Glutamatergic neuron (in vitro differentiated cells): ENCODE measurements at regions not wholly inside any gene's neighbourhood (a gene's known extent, or its start where the extent isn't known, plus 50 kb on each side); places are given as distances from the start of the nearest gene placed in this dataset.
A peak's percentile ranks its signal among the peaks of the same experiment; 100 is the strongest.

Experiments
- DNase-seq: peaks from one replicate; pipeline ENCODE4 v3.0.0; 2022
- H3K27ac Mint-ChIP-seq: one replicate; pipeline ENCODE4 v1.8.0; 2020; ENCODE audit warnings: mild to moderate bottlenecking, mixed read lengths, inconsistent platforms; ENCODE audit not compliant: unreplicated experiment
- H3K27me3 Mint-ChIP-seq: one replicate; pipeline ENCODE4 v1.8.0; 2020; ENCODE audit warnings: mild to moderate bottlenecking, moderate library complexity, mixed read lengths, inconsistent platforms; ENCODE audit not compliant: unreplicated experiment
- H3K36me3 Mint-ChIP-seq: one replicate; pipeline ENCODE4 v1.8.0; 2020; ENCODE audit warnings: mild to moderate bottlenecking, mixed read lengths, inconsistent platforms; ENCODE audit not compliant: unreplicated experiment
- H3K4me1 Mint-ChIP-seq: one replicate; pipeline ENCODE4 v1.8.0; 2020; ENCODE audit warnings: mild to moderate bottlenecking, low read depth, mixed read lengths, inconsistent platforms; ENCODE audit not compliant: unreplicated experiment
- H3K4me3 Mint-ChIP-seq: one replicate; pipeline ENCODE4 v1.8.0; 2020; ENCODE audit warnings: mild to moderate bottlenecking, mixed read lengths, inconsistent platforms; ENCODE audit not compliant: unreplicated experiment
- H3K9me3 Mint-ChIP-seq: one replicate; pipeline ENCODE4 v1.8.0; 2020; ENCODE audit warnings: mild to moderate bottlenecking, moderate library complexity, mixed read lengths, inconsistent platforms; ENCODE audit not compliant: unreplicated experiment
- TF ChIP-seq, protein P1 (sequence below): fragments of 200-600 bp; sonication (generic); IDR thresholded peaks from one replicate; pipeline ENCODE4 v1.5.0; 2021; ENCODE audit not compliant: partially characterized antibody, unreplicated experiment

DNA sequence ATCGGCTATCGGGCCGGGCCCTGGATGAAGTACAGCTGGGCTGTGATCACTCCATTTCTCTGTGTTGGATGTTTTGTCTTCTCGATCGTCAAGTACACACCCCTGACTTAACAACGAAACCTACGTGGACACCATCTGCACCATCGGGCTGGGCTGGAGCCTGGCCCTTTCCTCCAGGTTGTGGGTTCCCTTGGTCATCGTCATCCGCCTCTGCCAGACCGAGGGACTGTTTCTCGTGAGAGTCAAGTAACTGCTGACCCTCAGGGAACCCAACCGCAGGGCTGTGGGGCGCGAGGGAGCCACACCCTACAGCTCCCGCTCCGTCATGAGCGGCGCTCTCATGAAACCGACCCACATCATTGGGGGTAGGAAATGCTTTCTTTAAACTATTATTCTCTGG is 842.4 kb upstream of the TMPRSS15 start:
- TF ChIP-seq, protein P1, sequence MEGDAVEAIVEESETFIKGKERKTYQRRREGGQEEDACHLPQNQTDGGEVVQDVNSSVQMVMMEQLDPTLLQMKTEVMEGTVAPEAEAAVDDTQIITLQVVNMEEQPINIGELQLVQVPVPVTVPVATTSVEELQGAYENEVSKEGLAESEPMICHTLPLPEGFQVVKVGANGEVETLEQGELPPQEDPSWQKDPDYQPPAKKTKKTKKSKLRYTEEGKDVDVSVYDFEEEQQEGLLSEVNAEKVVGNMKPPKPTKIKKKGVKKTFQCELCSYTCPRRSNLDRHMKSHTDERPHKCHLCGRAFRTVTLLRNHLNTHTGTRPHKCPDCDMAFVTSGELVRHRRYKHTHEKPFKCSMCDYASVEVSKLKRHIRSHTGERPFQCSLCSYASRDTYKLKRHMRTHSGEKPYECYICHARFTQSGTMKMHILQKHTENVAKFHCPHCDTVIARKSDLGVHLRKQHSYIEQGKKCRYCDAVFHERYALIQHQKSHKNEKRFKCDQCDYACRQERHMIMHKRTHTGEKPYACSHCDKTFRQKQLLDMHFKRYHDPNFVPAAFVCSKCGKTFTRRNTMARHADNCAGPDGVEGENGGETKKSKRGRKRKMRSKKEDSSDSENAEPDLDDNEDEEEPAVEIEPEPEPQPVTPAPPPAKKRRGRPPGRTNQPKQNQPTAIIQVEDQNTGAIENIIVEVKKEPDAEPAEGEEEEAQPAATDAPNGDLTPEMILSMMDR, result no peak
- Mint-ChIP-seq H3K36me3 (no peaks in the 10 kb centered on the region), H3K9me3 (peaks cover 1% of the 10 kb centered on the region), H3K27ac (no peak overlapping the region), H3K27me3 (no peaks in the 10 kb centered on the region), H3K4me1 (no peaks in the 10 kb centered on the region), H3K4me3 (no peak overlapping the region)
- DNase-seq, result no peak

DNA sequence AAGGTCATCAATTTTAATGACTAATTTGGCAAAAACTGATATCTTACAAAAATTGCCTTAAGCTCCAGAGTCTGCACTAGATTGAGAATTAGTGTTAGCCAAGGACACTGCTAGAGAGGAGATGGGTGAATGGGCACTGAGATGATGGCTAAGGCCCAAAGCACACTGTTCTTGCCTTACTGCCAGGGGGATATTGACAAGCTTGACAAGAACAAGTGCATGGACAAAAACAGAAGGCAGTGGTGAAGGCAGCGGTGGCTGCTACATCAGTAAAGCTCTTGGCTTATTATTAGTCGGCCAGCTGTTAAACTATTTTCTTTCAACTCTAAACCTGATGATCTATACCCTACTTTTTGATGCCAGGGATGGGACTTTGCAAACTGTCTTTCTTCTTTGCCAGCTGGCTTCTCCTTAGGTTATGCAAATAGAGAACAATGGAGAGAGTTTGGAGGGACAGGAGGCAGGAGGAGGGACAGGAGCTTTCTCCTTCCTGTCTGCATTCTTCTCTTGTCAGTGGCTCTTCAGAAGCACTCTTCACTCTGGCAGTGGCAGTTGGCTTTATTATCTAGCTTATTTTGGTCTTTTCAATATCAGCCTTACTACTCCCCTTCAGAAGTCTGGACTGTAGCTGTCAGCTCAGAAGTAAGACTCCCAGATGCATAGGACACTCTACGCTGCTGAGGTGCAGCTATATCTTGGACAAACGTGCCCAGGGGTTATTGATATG is 853.5 kb upstream of the TMPRSS15 start:
- TF ChIP-seq, protein P1, result no peak
- peaks cover 2% of the 10 kb centered on the region for H3K4me1 Mint-ChIP-seq
- H3K4me3 Mint-ChIP-seq, result no peak overlapping the region
- H3K36me3 Mint-ChIP-seq, result no peaks in the 10 kb centered on the region
- H3K27ac Mint-ChIP-seq, result no peak overlapping the region
- DNase-seq, result no peak
- H3K9me3 Mint-ChIP-seq, result no peaks in the 10 kb centered on the region
- no peaks in the 10 kb centered on the region for H3K27me3 Mint-ChIP-seq

DNA sequence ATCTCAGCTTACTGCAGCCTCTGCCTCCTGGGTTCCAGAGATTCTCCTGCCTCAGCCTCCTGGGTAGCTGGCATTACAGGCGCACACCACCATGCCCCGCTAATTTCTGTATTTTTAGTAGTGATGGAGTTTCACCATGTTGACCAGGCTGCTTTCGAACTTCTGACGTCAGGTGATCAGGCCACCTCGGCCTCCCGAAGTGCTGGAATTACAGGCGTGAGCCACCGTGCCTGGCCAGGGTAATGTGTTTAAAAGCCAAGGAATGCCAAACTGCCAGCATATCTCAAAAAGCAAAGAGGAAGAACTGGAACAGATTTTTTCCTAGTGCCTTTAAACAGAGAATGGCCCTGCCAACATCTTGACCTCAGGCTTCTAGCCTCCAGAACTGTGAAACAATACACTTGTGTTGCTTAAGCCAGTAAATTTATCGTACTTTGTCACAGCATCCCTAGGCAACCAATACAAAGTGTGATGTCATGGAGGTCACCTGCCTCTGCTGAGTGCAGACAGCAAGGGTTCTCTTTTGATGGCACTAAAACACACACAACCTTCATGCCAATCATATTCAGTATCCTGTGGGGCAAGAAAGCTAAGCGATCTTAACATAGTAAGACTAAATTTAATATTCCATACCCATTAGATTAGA is 858.3 kb upstream of the TMPRSS15 start:
- TF ChIP-seq, protein P1, result no peak
- no peaks in the 10 kb centered on the region for H3K9me3 Mint-ChIP-seq
- H3K27ac Mint-ChIP-seq, result peak overlapping the region; percentile 22
- H3K36me3 Mint-ChIP-seq, result no peaks in the 10 kb centered on the region
- no peaks in the 10 kb centered on the region for H3K27me3 Mint-ChIP-seq
- no peak overlapping the region for H3K4me3 Mint-ChIP-seq
- no peak for DNase-seq
- H3K4me1 Mint-ChIP-seq, result peaks cover under 1% of the 10 kb centered on the region

DNA sequence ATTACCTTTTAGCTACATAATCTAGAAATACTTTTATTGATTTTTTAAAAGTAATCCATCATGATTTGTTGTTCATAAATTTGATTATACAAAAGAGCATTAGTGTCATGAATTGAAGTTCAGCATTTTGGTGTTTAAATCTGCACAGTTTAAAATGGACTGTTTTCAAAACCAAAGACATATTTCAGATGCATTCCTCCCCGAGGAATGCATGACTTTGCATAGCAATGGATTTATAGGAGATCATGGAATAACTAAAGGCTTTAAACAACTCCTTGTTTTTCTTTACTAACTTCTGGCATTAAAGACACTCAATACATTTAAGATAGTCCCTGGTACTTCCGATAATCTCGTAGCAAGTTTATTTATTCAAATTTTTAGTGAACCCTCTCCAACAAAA is 863.1 kb upstream of the TMPRSS15 start:
- no peaks in the 10 kb centered on the region for H3K36me3 Mint-ChIP-seq
- no peaks in the 10 kb centered on the region for H3K27me3 Mint-ChIP-seq

DNA sequence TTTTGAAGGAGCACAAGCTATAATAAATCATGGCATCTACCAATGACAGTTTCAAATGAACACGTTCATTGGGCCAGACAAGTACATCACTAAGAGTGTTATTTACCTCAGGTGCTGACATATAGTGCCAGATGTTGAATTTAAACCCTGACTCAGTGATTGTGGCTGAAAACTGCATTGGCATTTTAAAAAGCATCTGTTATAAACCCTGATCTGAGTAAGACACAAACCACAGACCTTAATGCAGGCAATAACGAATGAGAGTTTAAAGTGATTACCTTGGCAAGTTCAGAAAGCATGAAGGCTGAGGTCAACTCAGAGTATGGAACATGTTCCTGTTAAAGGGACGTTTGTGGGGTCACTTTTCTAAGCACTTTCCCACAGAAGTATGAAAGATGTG is 865.1 kb upstream of the TMPRSS15 start:
- no peaks in the 10 kb centered on the region for H3K27me3 Mint-ChIP-seq

More for the DNA sequence above, 863.1 kb upstream of the TMPRSS15 start:
- H3K27ac Mint-ChIP-seq, result no peak overlapping the region
- no peak overlapping the region for H3K4me3 Mint-ChIP-seq
- H3K9me3 Mint-ChIP-seq, result no peaks in the 10 kb centered on the region
- DNase-seq, result no peak
- no peaks in the 10 kb centered on the region for H3K4me1 Mint-ChIP-seq
- TF ChIP-seq, protein P1, result no peak

More for the DNA sequence above, 865.1 kb upstream of the TMPRSS15 start:
- Mint-ChIP-seq H3K4me1 (no peaks in the 10 kb centered on the region), H3K36me3 (no peaks in the 10 kb centered on the region), H3K9me3 (no peaks in the 10 kb centered on the region), H3K27ac (no peak overlapping the region), H3K4me3 (no peak overlapping the region)
- DNase-seq, result no peak
- TF ChIP-seq, protein P1, result no peak
